ENCODE measurements at regions not wholly inside any gene's neighbourhood (a gene's known extent, or its start where the extent isn't known, plus 50 kb on each side); places are given as distances from the start of the nearest gene placed in this dataset.
A peak's percentile ranks its signal among the peaks of the same experiment; 100 is the strongest.

DNA sequence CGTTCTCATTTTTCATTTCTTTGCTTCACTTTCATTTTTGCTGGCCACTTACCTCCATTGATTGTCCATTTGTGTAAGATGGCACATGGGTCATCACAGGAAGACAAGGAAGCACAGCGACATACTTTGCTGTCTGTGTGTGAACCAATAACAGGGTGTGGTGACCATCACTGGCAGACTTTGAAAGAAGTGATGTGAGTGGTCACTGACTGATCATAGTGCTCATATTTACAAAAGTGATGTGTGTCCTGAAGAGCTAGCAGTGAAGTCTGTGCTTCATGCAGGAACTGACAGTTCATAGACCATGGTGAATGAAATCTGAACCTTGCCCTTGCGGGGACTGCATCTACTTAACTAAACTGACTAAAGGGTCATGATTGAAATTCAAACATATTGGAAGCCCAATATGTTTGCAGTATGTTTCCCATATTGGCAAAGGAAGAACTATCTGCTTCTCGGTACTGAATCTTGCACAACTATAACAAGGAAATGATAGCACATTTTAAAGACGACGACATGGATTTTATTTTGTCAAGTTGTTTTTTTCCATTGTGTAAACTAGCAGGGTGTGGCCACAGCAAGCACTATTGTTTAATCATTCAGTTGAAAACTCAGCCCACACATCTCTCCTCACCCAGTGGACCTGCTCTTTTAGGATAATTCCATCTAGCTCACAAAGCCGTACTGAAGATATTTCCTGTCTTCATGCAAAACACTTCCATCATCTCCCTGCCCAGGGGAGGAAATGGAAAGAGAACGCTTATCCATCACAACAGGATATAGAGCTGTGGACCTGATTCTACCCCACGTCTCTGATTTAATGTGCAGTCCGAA is 232.0 kb upstream of the ANKRD55 start (continued):
- TF ChIP-seq HES4 (CRISPR knock-in tag; IDR thresholded peaks at IDR 0.05; ENCODE audit: borderline replicate concordance) (no peak), HOXD1 (CRISPR knock-in tag; IDR thresholded peaks at IDR 0.05) (no peak), TOE1 (CRISPR knock-in tag; IDR thresholded peaks at IDR 0.05) (no peak), GPN1 (CRISPR knock-in tag; IDR thresholded peaks at IDR 0.05; ENCODE audit: borderline replicate concordance) (no peak), ZNF234 (CRISPR knock-in tag; conservative IDR thresholded peaks at IDR 0.05) (no peak), ZNF614 (CRISPR knock-in tag; IDR thresholded peaks at IDR 0.05; ENCODE audit: borderline replicate concordance) (peak; percentile 76; the same call in 1 of the 2 replicates), CEBPB (IDR thresholded peaks at IDR 0.05; ENCODE audit: borderline replicate concordance, low read depth, low read length) (peak; percentile 26; the same call in 1 of the 2 replicates), MYC (CRISPR knock-in tag; IDR thresholded peaks at IDR 0.05; ENCODE audit: borderline replicate concordance) (no peak), ZNF232 (CRISPR knock-in tag; IDR thresholded peaks at IDR 0.05; ENCODE audit: borderline replicate concordance) (no peak), GZF1 (CRISPR knock-in tag; IDR thresholded peaks at IDR 0.05) (no peak), MEIS1 (CRISPR knock-in tag; IDR thresholded peaks at IDR 0.05; ENCODE audit: borderline replicate concordance) (peak; percentile 48; the same call in 1 of the 2 replicates), ZNF484 (CRISPR knock-in tag; IDR thresholded peaks at IDR 0.05; ENCODE audit: borderline replicate concordance, low read depth) (no peak), ZNF878 (CRISPR knock-in tag; IDR thresholded peaks at IDR 0.05) (peak; percentile 52; the same call in 1 of the 2 replicates), EHMT2 (IDR thresholded peaks at IDR 0.05; ENCODE audit: borderline replicate concordance, low read depth, low read length) (0 out of 2 replicates have a peak, but pooled peaks have one; percentile 45), RBFOX2 (IDR thresholded peaks at IDR 0.05; ENCODE audit: low read depth, low read length) (no peak)
- TF ChIP-seq, protein P1, sequence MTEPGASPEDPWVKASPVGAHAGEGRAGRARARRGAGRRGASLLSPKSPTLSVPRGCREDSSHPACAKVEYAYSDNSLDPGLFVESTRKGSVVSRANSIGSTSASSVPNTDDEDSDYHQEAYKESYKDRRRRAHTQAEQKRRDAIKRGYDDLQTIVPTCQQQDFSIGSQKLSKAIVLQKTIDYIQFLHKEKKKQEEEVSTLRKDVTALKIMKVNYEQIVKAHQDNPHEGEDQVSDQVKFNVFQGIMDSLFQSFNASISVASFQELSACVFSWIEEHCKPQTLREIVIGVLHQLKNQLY (CRISPR knock-in tag; IDR thresholded peaks at IDR 0.05), result peak; percentile 84
- TF ChIP-seq, protein P2, sequence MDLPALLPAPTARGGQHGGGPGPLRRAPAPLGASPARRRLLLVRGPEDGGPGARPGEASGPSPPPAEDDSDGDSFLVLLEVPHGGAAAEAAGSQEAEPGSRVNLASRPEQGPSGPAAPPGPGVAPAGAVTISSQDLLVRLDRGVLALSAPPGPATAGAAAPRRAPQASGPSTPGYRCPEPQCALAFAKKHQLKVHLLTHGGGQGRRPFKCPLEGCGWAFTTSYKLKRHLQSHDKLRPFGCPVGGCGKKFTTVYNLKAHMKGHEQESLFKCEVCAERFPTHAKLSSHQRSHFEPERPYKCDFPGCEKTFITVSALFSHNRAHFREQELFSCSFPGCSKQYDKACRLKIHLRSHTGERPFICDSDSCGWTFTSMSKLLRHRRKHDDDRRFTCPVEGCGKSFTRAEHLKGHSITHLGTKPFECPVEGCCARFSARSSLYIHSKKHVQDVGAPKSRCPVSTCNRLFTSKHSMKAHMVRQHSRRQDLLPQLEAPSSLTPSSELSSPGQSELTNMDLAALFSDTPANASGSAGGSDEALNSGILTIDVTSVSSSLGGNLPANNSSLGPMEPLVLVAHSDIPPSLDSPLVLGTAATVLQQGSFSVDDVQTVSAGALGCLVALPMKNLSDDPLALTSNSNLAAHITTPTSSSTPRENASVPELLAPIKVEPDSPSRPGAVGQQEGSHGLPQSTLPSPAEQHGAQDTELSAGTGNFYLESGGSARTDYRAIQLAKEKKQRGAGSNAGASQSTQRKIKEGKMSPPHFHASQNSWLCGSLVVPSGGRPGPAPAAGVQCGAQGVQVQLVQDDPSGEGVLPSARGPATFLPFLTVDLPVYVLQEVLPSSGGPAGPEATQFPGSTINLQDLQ (CRISPR knock-in tag; IDR thresholded peaks at IDR 0.05), result no peak
- TF ChIP-seq, protein P3, sequence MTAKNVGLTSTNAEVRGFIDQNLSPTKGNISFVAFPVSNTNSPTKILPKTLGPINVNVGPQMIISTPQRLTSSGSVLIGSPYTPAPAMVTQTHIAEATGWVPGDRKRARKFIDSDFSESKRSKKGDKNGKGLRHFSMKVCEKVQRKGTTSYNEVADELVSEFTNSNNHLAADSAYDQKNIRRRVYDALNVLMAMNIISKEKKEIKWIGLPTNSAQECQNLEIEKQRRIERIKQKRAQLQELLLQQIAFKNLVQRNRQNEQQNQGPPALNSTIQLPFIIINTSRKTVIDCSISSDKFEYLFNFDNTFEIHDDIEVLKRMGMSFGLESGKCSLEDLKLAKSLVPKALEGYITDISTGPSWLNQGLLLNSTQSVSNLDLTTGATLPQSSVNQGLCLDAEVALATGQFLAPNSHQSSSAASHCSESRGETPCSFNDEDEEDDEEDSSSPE (CRISPR knock-in tag; IDR thresholded peaks at IDR 0.05), result no peak
- TF ChIP-seq, protein P4, sequence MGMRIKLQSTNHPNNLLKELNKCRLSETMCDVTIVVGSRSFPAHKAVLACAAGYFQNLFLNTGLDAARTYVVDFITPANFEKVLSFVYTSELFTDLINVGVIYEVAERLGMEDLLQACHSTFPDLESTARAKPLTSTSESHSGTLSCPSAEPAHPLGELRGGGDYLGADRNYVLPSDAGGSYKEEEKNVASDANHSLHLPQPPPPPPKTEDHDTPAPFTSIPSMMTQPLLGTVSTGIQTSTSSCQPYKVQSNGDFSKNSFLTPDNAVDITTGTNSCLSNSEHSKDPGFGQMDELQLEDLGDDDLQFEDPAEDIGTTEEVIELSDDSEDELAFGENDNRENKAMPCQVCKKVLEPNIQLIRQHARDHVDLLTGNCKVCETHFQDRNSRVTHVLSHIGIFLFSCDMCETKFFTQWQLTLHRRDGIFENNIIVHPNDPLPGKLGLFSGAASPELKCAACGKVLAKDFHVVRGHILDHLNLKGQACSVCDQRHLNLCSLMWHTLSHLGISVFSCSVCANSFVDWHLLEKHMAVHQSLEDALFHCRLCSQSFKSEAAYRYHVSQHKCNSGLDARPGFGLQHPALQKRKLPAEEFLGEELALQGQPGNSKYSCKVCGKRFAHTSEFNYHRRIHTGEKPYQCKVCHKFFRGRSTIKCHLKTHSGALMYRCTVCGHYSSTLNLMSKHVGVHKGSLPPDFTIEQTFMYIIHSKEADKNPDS (CRISPR knock-in tag; IDR thresholded peaks at IDR 0.05), result no peak
- TF ChIP-seq, protein P5, sequence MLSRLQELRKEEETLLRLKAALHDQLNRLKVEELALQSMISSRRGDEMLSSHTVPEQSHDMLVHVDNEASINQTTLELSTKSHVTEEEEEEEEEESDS (CRISPR knock-in tag; IDR thresholded peaks at IDR 0.05; ENCODE audit: borderline replicate concordance), result no peak
- TF ChIP-seq, protein P6, sequence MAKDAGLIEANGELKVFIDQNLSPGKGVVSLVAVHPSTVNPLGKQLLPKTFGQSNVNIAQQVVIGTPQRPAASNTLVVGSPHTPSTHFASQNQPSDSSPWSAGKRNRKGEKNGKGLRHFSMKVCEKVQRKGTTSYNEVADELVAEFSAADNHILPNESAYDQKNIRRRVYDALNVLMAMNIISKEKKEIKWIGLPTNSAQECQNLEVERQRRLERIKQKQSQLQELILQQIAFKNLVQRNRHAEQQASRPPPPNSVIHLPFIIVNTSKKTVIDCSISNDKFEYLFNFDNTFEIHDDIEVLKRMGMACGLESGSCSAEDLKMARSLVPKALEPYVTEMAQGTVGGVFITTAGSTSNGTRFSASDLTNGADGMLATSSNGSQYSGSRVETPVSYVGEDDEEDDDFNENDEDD (CRISPR knock-in tag; IDR thresholded peaks at IDR 0.05; ENCODE audit: borderline replicate concordance), result no peak

Measured in HepG2 (cell line).